IMR-90 (cell line): ENCODE measurements at regions not wholly inside any gene's neighbourhood (a gene's known extent, or its start where the extent isn't known, plus 50 kb on each side); places are given as distances from the start of the nearest gene placed in this dataset.

Experiments
- ATAC-seq: fragments of 200-7000 bp; cut with Tn5 transposase; 2 replicates; pipeline ENCODE4 v1.9.1; 2020; ENCODE audit warnings: low read depth, mild to moderate bottlenecking, moderate library complexity
- BruUV-seq: library from RNA; stranded (reverse); fragments of 400-500 nt; replicated peaks from 2 replicates; lab custom pipeline; 2021; lab: Mats Ljungman, UMichigan
- CTCF ChIA-PET: fragments of 300-600 bp; formaldehyde crosslinking; extraction: SDS; loops from one replicate; lab custom pipeline; 2021; ENCODE audit warnings: antibody characterized with exemption; lab: Yijun Ruan, JAX
- POLR2A ChIA-PET: fragments of 300-600 bp; sonication (Branson Sonifier 250); formaldehyde crosslinking; loops from one replicate; lab custom pipeline; 2022; ENCODE audit warnings: antibody characterized with exemption; ENCODE audit not compliant: unreplicated experiment; lab: Charles Lee
- DNase-seq: peaks from one replicate; pipeline ENCODE4 v3.0.0; 2013
- H2AFZ ChIP-seq: replicated peaks from 2 replicates; pipeline ENCODE3; 2013; ENCODE audit warnings: low read length, mild to moderate bottlenecking; ENCODE audit not compliant: poor library complexity
- H2AK5ac ChIP-seq: 2 replicates; pipeline ENCODE4 v1.6.1; 2013; ENCODE audit warnings: low read depth, low read length, inconsistent platforms
- H2AK9ac ChIP-seq: replicated peaks from 2 replicates; pipeline ENCODE3; 2013; ENCODE audit warnings: mild to moderate bottlenecking, low read depth, low read length, moderate library complexity; ENCODE audit not compliant: poor library complexity
- H2BK120ac ChIP-seq: 2 replicates; pipeline ENCODE4 v1.6.1; 2013; ENCODE audit warnings: low read depth, low read length, inconsistent platforms
- H2BK15ac ChIP-seq: 3 replicates; pipeline ENCODE4 v1.6.1; 2013; ENCODE audit warnings: low read depth, low read length, inconsistent platforms
- H2BK20ac ChIP-seq: 2 replicates; pipeline ENCODE4 v1.6.1; 2013; ENCODE audit warnings: low read depth, mild to moderate bottlenecking, inconsistent platforms, low read length, moderate library complexity
- H2BK5ac ChIP-seq: 2 replicates; pipeline ENCODE4 v1.6.1; 2013; ENCODE audit warnings: mild to moderate bottlenecking, low read depth, low read length, inconsistent platforms; ENCODE audit not compliant: poor library complexity, severe bottlenecking
- H3K14ac ChIP-seq: replicated peaks from 2 replicates; pipeline ENCODE4 v1.6.1; 2013; ENCODE audit warnings: low read depth, low read length, inconsistent platforms
- H3K18ac ChIP-seq: 2 replicates; pipeline ENCODE4 v1.6.1; 2013; ENCODE audit warnings: low read depth, low read length, control low read depth
- H3K23ac ChIP-seq: 2 replicates; pipeline ENCODE4 v1.6.1; 2013; ENCODE audit warnings: low read depth, low read length, inconsistent platforms
- H3K27ac ChIP-seq: 2 replicates; pipeline ENCODE4 v1.5.1; 2013; ENCODE audit warnings: mild to moderate bottlenecking, control low read depth, low read length; ENCODE audit not compliant: insufficient read depth
- H3K27me3 ChIP-seq: 2 replicates; pipeline ENCODE4 v1.6.1; 2013; ENCODE audit warnings: low read length; ENCODE audit not compliant: control insufficient read depth, insufficient read depth
- H3K36me3 ChIP-seq: 2 replicates; pipeline ENCODE4 v1.6.1; 2013; ENCODE audit warnings: low read length, mixed read lengths; ENCODE audit not compliant: control insufficient read depth, insufficient read depth
- H3K4ac ChIP-seq: 2 replicates; pipeline ENCODE4 v1.6.1; 2013; ENCODE audit warnings: low read depth, low read length, inconsistent platforms
- H3K4me1 ChIP-seq: 2 replicates; pipeline ENCODE4 v1.6.1; 2013; ENCODE audit warnings: low read length, mixed read lengths; ENCODE audit not compliant: control insufficient read depth, insufficient read depth
- H3K4me2 ChIP-seq: 2 replicates; pipeline ENCODE4 v1.6.1; 2013; ENCODE audit warnings: low read depth, mild to moderate bottlenecking, control low read depth, low read length, moderate library complexity
- H3K4me3 ChIP-seq: 2 replicates; pipeline ENCODE4 v1.5.1; 2013; ENCODE audit warnings: low read depth, mild to moderate bottlenecking, control low read depth, low read length, moderate library complexity; ENCODE audit not compliant: insufficient read depth
- H3K56ac ChIP-seq: 2 replicates; pipeline ENCODE4 v1.6.1; 2013; ENCODE audit warnings: low read length, inconsistent platforms; ENCODE audit not compliant: insufficient read depth; ENCODE audit errors: extremely low read depth
- H3K79me1 ChIP-seq, 2 experiments: 2 replicates each; pipeline ENCODE4 v1.6.1; 2013; ENCODE audit warnings: low read length in 2 of 2, inconsistent platforms in 1 of 2, low read depth in 1 of 2
- H3K9ac ChIP-seq: 2 replicates; pipeline ENCODE4 v1.6.1; 2013; ENCODE audit warnings: low read depth, low read length, control low read depth
- H3K9me1 ChIP-seq: 2 replicates; pipeline ENCODE4 v1.6.1; 2013; ENCODE audit warnings: low read length, inconsistent platforms; ENCODE audit not compliant: insufficient read depth
- H3K9me3 ChIP-seq: 2 replicates; pipeline ENCODE4 v1.6.1; 2013; ENCODE audit warnings: low read length; ENCODE audit not compliant: control insufficient read depth, insufficient read depth
- H4K20me1 ChIP-seq: 2 replicates; pipeline ENCODE4 v1.6.1; 2013; ENCODE audit warnings: low read length, inconsistent platforms; ENCODE audit not compliant: insufficient read depth
- H4K5ac ChIP-seq: 2 replicates; pipeline ENCODE4 v1.6.1; 2013; ENCODE audit warnings: mild to moderate bottlenecking, low read depth, low read length, control low read depth
- H4K8ac ChIP-seq, 2 experiments: 2 replicates each; pipeline ENCODE4 v1.6.1; 2013; ENCODE audit warnings: low read depth in 2 of 2, low read length in 2 of 2, control low read depth in 1 of 2, inconsistent platforms in 1 of 2
- H4K91ac ChIP-seq: 2 replicates; pipeline ENCODE4 v1.6.1; 2013; ENCODE audit warnings: low read depth, low read length, inconsistent platforms; ENCODE audit not compliant: insufficient read depth
- BHLHE40 ChIP-seq: fragments of 150-350 bp; IDR thresholded peaks from 2 replicates; pipeline ENCODE4 v1.6.1; 2016; ENCODE audit warnings: mild to moderate bottlenecking, low read depth, low read length
- CEBPB ChIP-seq: IDR thresholded peaks from 2 replicates; pipeline ENCODE4 v1.6.1; 2012; ENCODE audit warnings: low read depth, low read length, improper control_type of control experiment
- CHD1 ChIP-seq: IDR thresholded peaks from 2 replicates; pipeline ENCODE4 v1.6.1; 2012; ENCODE audit warnings: low read depth, low read length, improper control_type of control experiment
- CTCF ChIP-seq: conservative IDR thresholded peaks from 2 replicates; pipeline ENCODE4 v1.5.1; 2012; ENCODE audit warnings: mild to moderate bottlenecking, low read depth, low read length, improper control_type of control experiment
- ELK1 ChIP-seq: fragments of 150-350 bp; IDR thresholded peaks from 2 replicates; pipeline ENCODE4 v1.6.1; 2016; ENCODE audit warnings: low read depth, mild to moderate bottlenecking, low read length, moderate library complexity, borderline replicate concordance
- FOS ChIP-seq: fragments of 150-350 bp; IDR thresholded peaks from 2 replicates; pipeline ENCODE4 v1.6.1; 2016; ENCODE audit warnings: low read depth, low read length
- MAFK ChIP-seq: IDR thresholded peaks from 2 replicates; pipeline ENCODE4 v1.6.1; 2012; ENCODE audit warnings: low read depth, low read length, improper control_type of control experiment
- MAZ ChIP-seq: IDR thresholded peaks from 2 replicates; pipeline ENCODE4 v1.6.1; 2012; ENCODE audit warnings: low read depth, mild to moderate bottlenecking, low read length, improper control_type of control experiment, moderate library complexity, borderline replicate concordance
- MXI1 ChIP-seq: IDR thresholded peaks from 2 replicates; pipeline ENCODE4 v1.6.1; 2012; ENCODE audit warnings: low read depth, mild to moderate bottlenecking, low read length, moderate library complexity, borderline replicate concordance
- NFE2L2 ChIP-seq: fragments of 150-350 bp; IDR thresholded peaks from 2 replicates; pipeline ENCODE4 v1.6.1; 2016; ENCODE audit warnings: low read depth, mild to moderate bottlenecking, low read length
- POLR2A ChIP-seq: IDR thresholded peaks from 2 replicates; pipeline ENCODE4 v1.6.1; 2012; ENCODE audit warnings: mild to moderate bottlenecking, low read depth, low read length
- RAD21 ChIP-seq: IDR thresholded peaks from 2 replicates; pipeline ENCODE4 v1.6.1; 2012; ENCODE audit warnings: low read length, improper control_type of control experiment
- RCOR1 ChIP-seq: IDR thresholded peaks from 2 replicates; pipeline ENCODE4 v1.6.1; 2012; ENCODE audit warnings: mild to moderate bottlenecking, low read length, improper control_type of control experiment; ENCODE audit not compliant: insufficient replicate concordance
- RFX5 ChIP-seq: IDR thresholded peaks from 2 replicates; pipeline ENCODE4 v1.8.0; 2012; ENCODE audit warnings: low read depth, mild to moderate bottlenecking, low read length, moderate library complexity
- SMC3 ChIP-seq: fragments of 150-350 bp; IDR thresholded peaks from 2 replicates; pipeline ENCODE4 v1.6.1; 2016; ENCODE audit warnings: low read depth, mild to moderate bottlenecking, antibody characterized with exemption, low read length, moderate library complexity
- USF2 ChIP-seq: fragments of 150-350 bp; IDR thresholded peaks from 2 replicates; pipeline ENCODE4 v1.6.1; 2017; ENCODE audit warnings: mild to moderate bottlenecking, antibody characterized with exemption, low read length, low read depth
- WGBS, 2 experiments: methylation state at CpG; one replicate each; pipeline versions ENCODE4 v1.1.5 to v1.1.7; 2013; ENCODE audit warnings: missing lambda C conversion rate in 2 of 2; ENCODE audit not compliant: insufficient read length in 1 of 2; ENCODE audit errors: extremely low coverage in 2 of 2; 5-methylcytosine and 5-hydroxymethylcytosine counted together
- dilution Hi-C: fragments of 300-500 bp; cut with HindIII; formaldehyde crosslinking; loops from one replicate; pipeline ENCODE4 v1.14.3; 2018; ENCODE audit warnings: low sequenced_read_pairs; ENCODE audit not compliant: unreplicated experiment
- in situ Hi-C: fragments of 300-500 bp; cut with MboI; formaldehyde crosslinking; loops from 3 replicates; pipeline ENCODE4 v1.14.3; 2019; ENCODE audit warnings: low sequenced_read_pairs, inconsistent platforms, mixed read lengths
- intact Hi-C: fragments of 100-400 bp; cut with micrococcal nuclease; formaldehyde crosslinking; loops from 2 replicates; pipeline ENCODE4 v1.10.0; 2022

- peaks cover 45% of the 10 kb centered on the region for H3K27me3 ChIP-seq
- no peak overlapping the region for H3K4me3 ChIP-seq
- H3K36me3 ChIP-seq: no peaks in the 10 kb centered on the region
- no peak overlapping the region for H2BK5ac ChIP-seq
- ATAC-seq (no peak), DNase-seq (no peak)
- no peak overlapping the region for H3K56ac ChIP-seq
- dilution Hi-C loops: no loop called here
- no peak overlapping the region for H3K4me2 ChIP-seq
- no TSS peak for BruUV-seq
- no peak overlapping the region for H4K91ac ChIP-seq
- TF ChIP-seq CEBPB (no peak), CTCF (no peak), RCOR1 (no peak), RFX5 (no peak), SMC3 (no peak), USF2 (no peak), MXI1 (no peak), ELK1 (no peak), POLR2A (no peak), NFE2L2 (no peak), FOS (no peak), MAZ (no peak), RAD21 (no peak), BHLHE40 (no peak), CHD1 (no peak), MAFK (no peak)
- no peaks in the 10 kb centered on the region for H3K9me1 ChIP-seq
- H4K20me1 ChIP-seq: no peaks in the 10 kb centered on the region
- no peaks in the 10 kb centered on the region for H3K79me1 ChIP-seq
- intact Hi-C loops: no loop called here
- no peak overlapping the region for H3K14ac ChIP-seq
- no peak overlapping the region for H3K18ac ChIP-seq
- H2BK20ac ChIP-seq: no peak overlapping the region
- ChIA-PET POLR2A (interaction anchor here (0.6 kb wide), 1 partner anchor 136 kb away, joined by 4 read pairs; no protein-coding TSS in a partner anchor), CTCF (interaction anchor here (0.6 kb wide), 1 partner anchor 390 kb away, joined by 5 read pairs; no protein-coding TSS in a partner anchor)
- H4K8ac ChIP-seq: no peak overlapping the region
- no peak overlapping the region for H3K27ac ChIP-seq
- H4K5ac ChIP-seq: no peak overlapping the region
- H3K23ac ChIP-seq: no peak overlapping the region
- WGBS, 2 experiments: no CpG with 5 or more reads among the region's 1 CpG
- H3K9me3 ChIP-seq: no peaks in the 10 kb centered on the region
- no peak overlapping the region for H2BK15ac ChIP-seq
- H2AK9ac ChIP-seq: no peak overlapping the region
- peaks cover 3% of the 10 kb centered on the region; the same call in 1 of the 2 replicates for H3K4me1 ChIP-seq
- no peak overlapping the region for H2BK120ac ChIP-seq
- H2AFZ ChIP-seq: no peak overlapping the region
- no peak overlapping the region for H3K4ac ChIP-seq
- H2AK5ac ChIP-seq: no peak overlapping the region
- H3K9ac ChIP-seq: no peak overlapping the region
- in situ Hi-C loops: loop anchor here (10.0 kb wide), 1 partner anchor 539 kb away; no protein-coding TSS in a partner anchor
Observed at GRCh38 chr5:154614125-154614524, 136.1 kb upstream of the HAND1 start.
